Adrenal gland (tissue), 5 donors: ENCODE measurements at regions not wholly inside any gene's neighbourhood (a gene's known extent, or its start where the extent isn't known, plus 50 kb on each side); places are given as distances from the start of the nearest gene placed in this dataset.

Source experiments
- CTCF ChIP-seq, 6 experiments: fragments of 450-650 bp in 4 of 6; fragments of 200-600 bp in 2 of 6; sonication (generic) in 1 of 6; IDR thresholded peaks; 1 replicate in 5 of 6; 2 replicates in 1 of 6; pipeline versions ENCODE4 v1.5.1 to v1.8.0; 2016 to 2021; ENCODE audit warnings: antibody characterized with exemption in 6 of 6, mild to moderate bottlenecking in 2 of 6, moderate library complexity in 1 of 6
- POLR2A ChIP-seq, 2 donors: fragments of 450-650 bp; IDR thresholded peaks; one replicate each; pipeline ENCODE4 v1.6.1; 2017; ENCODE audit warnings: antibody characterized with exemption in 2 of 2, mild to moderate bottlenecking in 2 of 2, moderate library complexity in 1 of 2
- donor health status: DM: no; HTN: no; CAD: no.

DNA sequence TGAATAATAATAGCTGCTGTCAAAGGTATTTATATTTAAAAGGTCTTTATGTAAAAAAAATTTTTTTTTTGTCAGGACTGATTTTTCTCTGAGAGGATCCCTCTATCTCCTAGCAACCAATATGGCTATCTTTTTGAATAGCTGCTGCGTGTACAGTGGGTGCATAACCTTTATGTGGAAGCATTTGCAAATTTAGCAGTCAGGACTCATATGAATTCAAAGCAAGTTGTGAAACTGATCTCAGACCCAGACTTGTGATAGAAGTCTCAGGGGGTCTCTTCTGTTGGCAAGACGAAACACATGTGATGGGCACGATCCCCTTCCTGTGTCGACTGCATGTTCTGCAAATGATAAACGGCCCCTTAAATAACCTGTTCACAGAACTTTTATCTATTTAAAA is 114.1 kb upstream of the ARGLU1 start:
- TF ChIP-seq CTCF (IDR thresholded peaks at IDR 0.05), result no peak
- no peak for TF ChIP-seq POLR2A (IDR thresholded peaks at IDR 0.05)
